Fibroblast of skin of right quadriceps (primary cell): ENCODE measurements at regions not wholly inside any gene's neighbourhood (a gene's known extent, or its start where the extent isn't known, plus 50 kb on each side); places are given as distances from the start of the nearest gene placed in this dataset.
A peak's percentile ranks its signal among the peaks of the same experiment; 100 is the strongest.
"Not testable (repeated sequence)": the region's sequence is repeated elsewhere in the genome, so short reads cannot be mapped to it uniquely, and the experiment has no call there.

Source experiments
- DNase-seq: peaks from one replicate; pipeline ENCODE4 v3.0.0-alpha.2; 2013

DNA sequence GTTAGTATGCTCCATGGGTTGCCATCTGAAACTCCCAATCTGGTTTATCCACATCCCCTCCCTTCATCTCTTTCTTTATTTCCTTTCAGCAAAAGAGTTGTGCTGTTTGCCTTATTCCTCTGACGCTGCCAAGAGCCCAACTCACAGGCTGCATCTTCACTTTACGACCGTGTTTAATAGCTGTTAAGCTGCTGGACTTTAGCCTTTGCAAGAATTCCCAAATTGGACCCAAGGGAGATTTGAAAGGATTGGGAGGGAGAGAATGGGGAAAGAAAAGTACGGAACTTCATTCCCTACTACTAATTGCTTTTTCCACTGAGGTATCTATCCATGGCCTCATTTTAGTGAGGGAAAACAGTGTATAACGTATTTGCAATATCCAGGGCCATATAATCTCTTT, 263.4 kb upstream of the MEIS1 start:
- no peak for DNase-seq

DNA sequence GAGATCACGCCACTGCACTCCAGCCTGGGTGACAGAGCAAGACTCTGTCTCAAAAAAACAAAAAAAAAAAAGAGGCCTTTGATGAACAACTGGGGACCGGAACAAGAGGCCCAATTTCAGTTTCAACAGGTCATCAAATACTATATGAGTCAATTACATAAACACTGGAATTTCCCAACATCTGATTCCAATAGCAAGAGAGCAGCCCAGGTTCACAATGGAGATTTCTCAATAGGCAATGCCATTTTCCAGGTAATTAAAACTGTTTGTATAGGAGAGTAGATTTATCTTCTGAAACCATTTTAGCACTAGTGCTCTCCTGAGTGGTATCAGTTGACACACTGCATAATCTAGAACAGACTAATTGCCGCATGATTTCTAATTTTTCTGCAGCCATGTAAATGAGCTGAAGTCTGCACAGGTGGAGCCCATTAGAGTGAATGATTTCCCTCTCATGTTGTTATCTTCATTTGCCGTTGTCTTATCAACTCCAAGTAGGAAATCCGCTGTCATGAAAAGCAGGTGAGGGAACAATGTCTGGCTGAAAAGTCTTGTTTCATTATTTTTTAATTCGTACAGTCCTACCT, 264.1 kb upstream of the MEIS1 start:
- DNase-seq = no peak

DNA sequence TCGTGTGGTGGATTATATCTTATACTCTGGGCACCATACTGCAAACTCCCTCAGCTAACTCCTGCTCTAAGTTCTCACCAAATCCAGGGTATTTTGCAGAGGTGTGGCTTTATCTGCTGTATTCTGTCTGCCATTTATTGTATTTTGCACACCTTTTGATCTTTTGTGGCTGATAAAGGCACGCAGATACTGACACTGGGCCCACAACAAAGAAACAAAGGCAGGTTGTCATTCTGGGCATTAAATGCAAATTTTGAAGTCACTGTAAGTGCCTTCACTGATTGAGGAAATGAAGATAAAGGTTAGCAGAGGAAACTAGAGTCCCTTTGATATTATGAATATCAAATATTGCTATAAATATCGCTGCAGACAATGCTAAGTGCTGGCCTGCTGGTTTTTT, 265.8 kb upstream of the MEIS1 start:
- DNase-seq = no peak

DNA sequence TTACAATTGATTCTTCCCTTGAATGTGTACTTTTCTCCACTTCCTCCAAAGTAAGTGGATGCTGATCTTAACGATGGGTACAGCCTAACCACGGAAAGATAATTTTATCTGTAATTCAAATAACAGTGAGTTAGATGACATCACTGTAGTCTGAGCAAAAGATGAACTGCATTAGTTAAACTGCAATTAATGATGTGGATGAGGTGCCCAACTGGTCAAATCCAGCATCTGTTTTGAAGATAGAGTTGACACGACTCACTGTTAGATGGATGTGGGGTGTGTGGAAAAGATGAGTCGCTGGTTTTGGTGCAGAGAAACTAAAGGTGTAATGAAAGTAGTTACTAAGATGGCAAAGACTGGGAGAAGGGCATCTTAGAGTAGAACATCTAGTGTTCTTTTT, 270.5 kb upstream of the MEIS1 start:
- DNase-seq = no peak

DNA sequence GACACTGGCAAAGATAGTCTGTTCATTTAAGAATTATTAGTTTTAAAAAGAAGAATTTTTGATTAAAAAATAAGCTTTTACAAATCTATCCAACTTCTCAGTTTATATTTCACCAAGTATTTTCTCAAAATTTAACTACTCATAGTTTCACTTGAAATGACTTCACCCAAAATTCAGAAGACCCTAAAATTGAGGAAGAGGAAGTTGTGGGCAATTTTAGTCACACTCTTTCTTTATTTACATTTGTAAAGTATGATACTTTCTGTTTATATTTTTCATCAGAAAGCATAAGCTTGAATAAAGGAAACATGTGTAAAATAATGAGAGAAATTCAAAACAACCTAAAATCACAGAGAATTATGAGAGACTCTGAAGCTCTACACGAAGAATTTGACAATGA, 278.8 kb upstream of the MEIS1 start:
- DNase-seq = no peak

DNA sequence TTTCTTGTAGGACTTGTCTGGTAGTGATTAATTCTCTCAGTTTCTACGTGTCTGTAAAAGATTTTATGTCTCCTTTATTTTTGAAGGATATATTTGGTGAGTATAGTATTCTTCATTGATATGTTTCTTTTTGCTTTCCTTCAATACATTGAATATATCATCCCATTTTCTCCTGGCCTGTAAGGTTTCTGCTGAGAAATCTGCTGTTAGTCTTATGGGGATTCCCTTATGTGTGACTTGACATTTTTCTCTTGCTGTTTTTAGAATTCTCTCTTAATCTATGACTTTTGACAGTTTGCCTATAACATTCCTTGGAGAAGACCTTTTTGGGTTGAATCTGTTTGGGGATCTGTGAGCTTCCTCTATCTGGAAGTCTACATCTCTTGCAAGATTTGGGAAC, 281.0 kb upstream of the MEIS1 start:
- DNase-seq = no peak

DNA sequence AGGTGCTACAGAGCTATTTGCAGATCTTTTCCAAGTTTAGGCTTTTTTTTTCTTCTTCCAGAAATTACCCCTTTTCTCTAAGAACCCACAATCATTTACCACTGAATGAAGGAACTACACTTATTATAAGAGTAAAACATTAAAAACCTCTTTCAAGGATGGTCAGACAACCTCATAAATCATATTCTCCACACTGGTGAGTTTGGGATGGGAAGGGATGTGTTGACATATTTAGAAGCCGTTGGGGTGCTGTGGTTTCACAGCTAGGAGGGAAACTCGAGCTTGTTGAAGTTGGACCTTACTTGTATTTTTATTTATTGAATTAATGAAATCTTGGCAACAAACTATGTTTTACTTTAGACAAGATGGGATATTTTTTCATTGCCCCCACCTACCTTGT, 289.4 kb upstream of the MEIS1 start:
- DNase-seq = no peak

DNA sequence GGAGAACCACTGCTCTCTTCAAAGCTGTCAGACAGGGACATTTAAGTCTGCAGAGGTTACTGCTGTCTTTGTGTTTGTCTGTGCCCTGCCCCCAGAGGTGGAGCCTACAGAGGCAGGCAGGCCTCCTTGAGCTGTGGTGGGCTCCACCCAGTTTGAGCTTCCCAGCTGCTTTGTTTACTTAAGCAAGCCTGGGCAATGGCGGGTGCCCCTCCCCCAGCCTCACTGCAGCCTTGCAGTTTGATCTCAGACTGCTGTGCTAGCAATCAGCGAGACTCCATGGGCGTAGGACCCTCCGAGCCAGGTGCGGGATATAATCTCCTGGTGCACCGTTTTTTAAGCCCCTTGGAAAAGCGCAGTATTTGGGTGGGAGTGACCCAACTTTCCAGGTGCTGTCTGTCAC, 290.6 kb upstream of the MEIS1 start:
- not testable (repeated sequence) for DNase-seq

DNA sequence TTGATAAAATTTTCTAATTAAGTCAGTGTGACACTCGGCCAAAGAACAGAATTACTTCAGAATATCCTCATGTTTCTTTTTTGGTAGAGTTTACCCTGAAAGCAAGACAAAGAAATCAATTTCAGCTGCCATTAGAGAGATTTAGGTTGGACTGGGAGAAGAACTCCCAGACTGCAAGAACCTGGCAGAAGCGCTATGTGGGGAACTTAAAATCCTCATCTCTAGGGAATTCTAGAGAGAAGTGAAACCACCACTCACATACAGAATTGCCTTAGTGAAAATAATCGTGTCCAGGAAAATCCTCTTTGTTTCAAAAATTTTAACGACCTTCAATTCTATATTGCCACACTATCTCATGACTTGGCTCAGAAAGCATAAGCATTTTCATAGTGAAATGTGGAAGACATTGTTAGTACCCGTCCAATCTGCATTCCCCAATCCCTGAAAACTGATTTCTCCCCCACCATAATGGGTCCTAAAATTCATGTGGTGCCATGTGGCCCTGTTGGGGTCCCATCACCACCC, 297.3 kb upstream of the MEIS1 start:
- DNase-seq = no peak

DNA sequence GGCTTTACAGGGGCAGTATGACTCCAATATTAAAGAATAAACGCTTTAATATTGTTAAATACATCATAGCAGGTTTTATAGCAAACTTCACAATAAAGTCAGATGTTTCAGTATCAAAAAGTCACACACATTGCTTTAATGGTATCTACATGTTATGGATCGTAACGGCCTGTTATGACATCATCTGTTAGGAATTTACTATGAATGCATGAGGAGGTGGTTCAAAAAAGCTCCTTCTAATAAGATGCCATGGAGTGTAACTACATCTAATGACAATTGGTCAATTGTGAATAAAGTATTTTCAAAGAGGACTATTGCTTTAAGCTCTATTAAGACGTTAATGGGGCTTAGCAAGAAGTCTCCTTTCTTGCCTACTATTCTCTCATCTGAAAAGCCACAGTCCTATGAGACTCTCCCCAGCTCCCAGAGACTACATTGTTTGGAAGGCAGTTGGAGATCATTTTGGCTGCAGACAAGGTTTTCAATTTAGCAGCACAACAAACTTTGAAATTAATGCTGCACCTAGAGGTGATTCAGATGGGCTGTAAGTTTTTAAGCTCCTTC, 300.7 kb upstream of the MEIS1 start:
- DNase-seq = peak; percentile 9

DNA sequence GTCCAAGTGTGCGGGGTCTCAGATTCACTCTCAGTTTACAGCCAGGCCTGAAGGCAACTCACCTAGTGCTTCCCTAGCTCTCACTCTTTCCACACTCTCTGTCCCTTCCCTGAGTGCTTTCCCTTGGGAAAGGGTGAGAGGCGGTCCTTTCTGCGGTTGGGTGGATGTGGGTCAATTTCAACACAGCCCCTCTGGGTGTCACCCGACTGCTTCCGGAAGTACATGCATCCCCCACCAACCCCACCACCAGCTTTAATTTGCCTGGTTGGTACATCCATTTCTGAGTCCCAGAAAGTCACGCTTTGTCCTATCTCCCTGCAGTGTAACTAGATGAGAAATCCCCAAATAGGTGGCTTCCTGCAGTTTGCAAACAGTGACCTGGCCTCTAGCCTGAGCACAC, 307.3 kb upstream of the MEIS1 start:
- no peak for DNase-seq

DNA sequence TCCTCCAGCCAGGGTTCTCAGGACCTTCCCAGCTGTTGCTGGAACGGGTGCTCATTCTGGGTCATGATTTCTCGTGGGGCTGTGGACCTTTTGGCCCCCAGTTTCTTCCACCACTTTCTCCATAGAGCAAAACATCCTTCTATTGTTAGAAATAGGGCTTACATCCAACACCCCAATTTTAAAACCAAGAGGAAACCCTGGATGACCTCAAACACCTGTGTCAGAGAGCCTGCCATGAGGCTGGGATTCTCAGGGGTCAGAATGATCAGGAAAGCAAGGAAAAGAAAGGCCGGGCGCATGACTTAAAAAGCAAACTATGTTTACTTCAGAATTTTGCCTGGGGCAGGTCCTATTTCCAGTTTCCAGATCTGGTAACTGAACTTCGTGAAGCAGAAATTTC, 307.9 kb upstream of the MEIS1 start:
- no peak for DNase-seq

DNA sequence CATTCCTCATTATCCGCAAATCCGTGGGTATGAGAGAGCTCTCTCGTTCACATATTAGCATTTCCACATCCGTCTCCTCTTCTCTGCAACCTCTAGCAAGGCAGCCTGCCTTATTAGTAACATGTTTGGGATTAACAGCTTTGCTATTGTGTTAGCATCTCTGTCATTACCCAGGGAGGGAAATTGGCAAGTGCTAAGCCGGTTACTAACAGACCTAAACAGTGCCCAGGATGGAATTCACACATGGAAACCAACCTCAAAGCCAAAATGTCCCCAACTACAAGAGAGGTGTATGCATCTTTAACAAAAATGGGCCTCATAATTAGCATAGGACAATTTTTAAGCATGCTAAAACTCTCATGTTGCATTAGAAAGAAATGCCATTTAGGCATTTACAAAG, 309.0 kb upstream of the MEIS1 start:
- DNase-seq = no peak

DNA sequence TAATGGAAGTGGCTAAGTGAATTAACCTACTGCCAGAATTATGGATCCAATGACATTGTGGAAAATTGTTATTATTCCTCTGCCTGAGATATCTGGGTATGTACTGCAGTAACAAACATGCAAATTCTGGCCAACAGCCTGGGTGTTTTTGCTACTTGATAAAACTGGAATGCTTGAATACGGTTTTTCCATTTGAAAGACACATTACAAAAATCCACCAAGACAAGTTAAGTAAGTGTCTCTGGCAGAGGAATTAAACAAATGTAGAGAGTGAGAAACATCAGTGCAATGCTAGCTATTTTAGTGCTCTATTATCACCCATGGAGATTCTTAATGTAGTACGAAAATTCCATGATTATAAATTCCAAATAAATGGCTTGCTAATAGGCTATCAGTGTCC, 312.4 kb upstream of the MEIS1 start:
- DNase-seq = no peak

DNA sequence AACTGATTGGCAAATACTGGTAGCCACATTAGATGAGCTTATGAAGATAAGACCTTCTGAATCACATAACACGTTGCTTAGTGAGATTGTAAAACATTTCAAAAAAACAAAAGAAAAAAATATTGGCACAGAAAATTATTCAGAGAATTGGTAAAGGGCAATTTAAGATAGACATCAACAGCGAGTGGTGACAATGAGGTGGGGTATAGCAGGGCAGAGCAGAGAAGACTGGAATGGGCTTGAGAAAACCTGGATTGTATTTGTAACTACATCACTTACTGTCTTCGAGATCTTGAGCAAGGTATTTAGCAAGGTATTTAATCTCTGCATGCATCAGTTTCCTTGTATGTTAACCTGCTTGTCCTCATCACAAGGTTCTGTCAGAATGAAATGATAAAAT, 313.0 kb upstream of the MEIS1 start:
- no peak for DNase-seq

DNA sequence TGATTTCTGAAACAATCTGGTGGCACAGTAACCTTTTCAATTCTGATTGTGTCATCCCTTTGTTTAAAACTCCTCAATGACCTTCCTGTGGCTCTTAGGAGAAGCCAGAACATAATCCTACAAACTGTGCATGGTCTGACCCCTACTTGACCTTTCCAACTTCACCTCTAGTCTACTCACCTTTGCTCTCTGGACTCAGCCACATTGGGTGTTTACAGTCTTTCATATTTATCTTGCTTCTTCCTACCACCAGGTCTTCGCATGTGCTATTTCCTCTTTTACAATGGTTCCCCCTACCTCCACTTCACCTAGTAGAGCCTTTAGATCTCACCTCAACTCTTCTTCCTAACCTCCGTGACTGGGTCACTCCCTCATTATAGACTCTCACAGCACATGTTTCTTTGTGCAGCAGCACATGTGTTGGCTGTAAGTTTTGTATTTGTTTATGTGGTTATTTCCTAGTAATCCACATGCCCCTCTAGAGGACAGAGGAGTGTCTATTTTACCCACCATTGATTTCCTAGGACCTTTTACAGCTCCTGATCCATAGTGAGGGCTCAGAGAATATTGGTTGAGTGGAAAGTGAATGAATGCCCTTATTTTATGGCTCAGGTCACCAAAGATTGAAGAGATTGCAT, 320.8 kb upstream of the MEIS1 start:
- DNase-seq = no peak

DNA sequence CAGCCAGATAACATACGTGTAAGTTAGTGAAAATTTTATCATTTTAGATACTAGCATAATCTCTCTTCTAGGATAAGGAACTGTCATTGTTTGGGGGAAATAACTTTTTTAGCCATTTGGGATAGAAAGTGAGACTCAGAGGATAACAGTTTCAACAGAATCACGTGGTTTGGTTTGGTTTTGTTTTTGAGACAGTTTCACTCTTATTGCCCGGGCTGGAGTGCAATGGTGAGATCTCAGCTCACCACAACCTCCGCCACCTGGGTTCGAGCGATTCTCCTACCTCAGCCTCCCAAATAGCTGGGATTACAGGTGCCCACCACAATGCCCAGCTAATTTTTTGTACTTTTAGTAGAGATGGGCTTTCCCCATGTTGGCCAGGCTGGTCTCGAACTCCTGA, 323.2 kb upstream of the MEIS1 start:
- DNase-seq = no peak

DNA sequence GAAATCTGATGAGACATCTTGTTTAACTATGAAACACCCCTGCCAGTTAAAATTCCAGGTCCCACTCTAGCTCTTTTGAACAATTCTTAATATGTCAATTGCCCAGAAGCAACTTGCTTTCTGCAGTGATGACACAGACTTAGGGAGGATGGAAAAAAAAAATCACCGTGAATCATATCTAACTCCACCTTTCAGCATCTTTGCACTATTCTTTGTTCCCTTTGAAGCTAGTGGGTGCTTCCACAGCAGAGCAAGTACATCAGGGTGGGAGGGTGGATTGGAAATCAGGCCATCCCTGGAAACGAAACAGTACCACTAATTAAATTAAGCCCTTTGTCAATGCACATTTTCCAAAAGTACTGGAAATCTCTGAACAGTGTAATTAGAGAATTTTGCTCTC, 324.3 kb upstream of the MEIS1 start:
- DNase-seq = no peak

DNA sequence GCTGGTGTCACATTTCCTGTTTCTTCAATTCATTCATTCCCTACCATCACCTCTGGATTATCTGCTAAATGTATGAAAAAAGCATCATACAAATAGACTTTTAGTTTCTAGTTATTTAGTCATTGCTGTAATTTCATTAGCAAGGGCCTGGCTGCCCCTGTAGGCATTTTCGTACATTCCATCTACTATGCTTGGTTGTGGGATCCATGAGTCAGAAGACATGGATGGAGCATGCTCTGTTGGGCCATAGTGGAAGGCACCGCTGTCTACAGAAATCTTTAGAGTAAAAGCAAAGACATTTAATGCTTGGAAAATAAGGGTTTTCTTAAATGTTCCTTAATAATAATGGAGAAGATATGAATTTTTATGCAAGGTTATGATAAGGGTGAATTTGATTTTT, 324.8 kb upstream of the MEIS1 start:
- no peak for DNase-seq

DNA sequence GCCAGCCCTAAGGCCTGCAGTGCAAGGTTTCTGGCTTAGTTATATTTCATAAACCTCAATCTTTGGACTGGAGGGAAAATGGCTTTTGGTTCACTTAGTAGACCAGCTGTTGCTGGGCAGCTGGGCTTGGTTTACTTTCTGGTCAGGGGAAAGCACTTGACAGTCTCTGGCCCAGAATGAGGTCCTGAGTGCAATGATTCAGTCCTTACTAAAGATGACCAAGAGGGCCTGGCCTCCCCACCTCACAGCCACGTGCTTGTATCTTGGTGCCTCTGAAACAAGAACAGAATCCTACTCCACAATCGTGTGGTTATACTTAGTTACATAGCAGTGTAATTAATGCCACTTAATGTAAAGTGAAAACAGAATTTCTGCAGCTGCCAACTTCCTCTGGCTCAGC, 325.5 kb upstream of the MEIS1 start:
- DNase-seq = no peak

DNA sequence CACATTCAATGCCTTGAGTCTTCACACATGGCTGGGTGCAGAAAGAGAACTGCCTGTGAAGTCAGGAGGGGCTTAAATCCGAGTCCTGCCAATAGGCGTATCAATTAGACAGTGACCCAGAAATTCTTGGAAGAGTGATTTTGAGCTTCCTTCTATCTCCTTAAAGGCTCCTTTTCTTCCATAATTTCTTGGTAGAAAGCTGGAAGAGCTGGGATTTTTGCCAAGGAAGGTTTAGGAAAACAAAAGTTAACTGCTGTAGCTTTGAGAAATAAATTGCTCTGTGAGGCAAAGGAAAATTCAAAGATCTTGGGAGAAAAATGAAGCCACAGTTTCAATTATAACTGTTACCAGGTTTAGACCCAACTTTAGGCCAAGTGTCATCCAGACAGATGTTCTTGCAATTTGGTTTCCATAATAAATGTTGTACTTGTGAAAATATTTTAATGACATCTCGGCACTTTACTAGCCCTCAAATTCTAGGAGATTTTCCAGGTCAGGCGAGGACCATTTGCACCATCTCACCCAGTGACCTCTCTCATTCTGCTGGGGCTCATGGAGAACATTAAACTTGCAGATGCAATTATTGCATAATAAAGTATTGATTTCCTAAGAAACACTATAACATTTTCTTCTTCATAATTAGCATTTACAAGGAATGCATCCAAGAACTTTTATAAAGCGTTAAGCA, 329.7 kb upstream of the MEIS1 start:
- no peak for DNase-seq

DNA sequence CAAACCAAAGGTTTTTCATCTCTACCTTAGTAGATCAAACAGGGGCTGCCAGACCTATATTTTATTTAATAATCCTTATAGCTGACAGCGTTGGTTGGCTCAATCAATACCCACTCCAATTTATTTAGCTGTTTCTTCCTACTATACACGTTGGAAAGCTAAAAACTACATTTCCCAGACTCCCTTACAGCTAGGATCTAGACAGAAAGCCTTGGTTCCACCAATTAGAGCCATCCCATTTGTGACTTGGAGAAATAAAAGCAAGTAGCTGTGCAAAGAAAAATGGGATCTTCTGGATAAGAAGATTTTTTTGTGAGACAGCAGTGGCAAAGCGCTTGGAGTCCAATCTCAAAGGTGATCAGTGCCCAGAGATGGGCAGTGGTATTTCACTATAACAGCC, 331.3 kb upstream of the MEIS1 start:
- DNase-seq = no peak

DNA sequence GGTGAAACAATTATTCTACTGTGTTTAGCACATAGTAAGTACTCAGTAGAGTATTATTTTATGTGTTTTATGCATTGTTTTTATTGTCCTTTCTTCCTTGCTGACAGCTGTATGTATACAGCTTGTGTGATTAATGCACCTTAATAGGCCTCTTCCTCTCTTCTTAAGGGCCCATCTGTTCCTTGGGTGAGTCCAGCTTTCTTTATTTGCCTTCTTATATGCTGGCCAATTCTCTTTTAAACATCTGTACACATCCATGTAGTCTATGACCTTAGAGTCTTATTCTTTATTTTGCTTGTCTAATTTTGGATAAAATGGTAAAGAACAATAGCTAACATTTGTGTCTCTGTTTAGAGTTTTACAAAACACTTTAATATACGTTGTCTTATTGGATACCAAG, 333.7 kb upstream of the MEIS1 start:
- no peak for DNase-seq

DNA sequence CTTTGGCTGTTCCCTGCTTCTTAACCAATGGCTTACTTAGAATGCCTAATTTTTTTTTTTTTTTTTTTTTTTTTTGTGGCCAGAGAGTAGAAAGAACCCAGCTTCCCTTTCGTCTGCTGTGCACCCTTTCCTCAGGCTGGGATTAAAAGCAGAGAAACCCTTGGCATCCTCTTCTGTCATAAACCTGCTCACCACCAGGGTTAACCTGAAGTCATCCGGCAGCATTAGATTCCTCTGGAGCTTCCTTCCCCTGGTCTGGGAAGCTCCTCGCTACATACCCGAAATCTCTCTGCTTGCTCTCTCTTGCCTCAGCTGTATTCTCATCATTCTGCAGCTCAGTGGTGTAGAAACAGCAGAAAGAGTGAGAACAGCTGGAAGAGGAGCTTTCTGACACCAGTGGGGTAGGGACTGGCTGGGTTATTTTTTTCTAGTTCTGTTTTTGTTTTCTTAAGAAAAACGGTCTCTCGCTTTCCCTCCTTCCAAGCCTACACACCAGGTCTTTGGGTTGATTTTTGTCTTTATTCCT, 339.0 kb upstream of the MEIS1 start:
- DNase-seq = no peak
